ENCODE measurements at regions not wholly inside any gene's neighbourhood (a gene's known extent, or its start where the extent isn't known, plus 50 kb on each side); places are given as distances from the start of the nearest gene placed in this dataset.
A peak's percentile ranks its signal among the peaks of the same experiment; 100 is the strongest.
"Not testable (repeated sequence)": the region's sequence is repeated elsewhere in the genome, so short reads cannot be mapped to it uniquely, and the experiment has no call there.

DNA sequence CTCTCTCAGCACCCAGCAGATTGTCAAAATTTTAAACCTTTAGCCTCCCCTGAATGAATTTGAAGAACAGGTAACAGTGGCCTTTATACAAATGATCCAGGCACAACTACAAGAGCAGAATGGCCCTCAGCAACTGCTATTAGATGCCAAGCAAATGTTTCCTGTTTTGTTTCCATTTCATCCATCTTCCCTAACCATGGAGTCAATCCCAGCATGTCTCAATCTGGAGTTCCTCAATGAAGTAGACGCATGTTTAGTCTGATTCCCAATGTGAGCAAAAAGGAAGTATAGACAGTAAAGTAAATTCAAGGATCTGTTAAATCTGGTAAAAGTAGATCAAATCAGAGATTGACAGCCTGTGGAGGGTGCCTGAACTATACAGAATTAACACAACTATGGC is 1668.4 kb downstream of the SPATA31A7 start:
- peaks cover 18% of the 10 kb centered on the region for H3K27me3 Mint-ChIP-seq
- H3K4me3 Mint-ChIP-seq, H3K9me3 Mint-ChIP-seq, H3K27ac Mint-ChIP-seq, H3K4me1 Mint-ChIP-seq, H3K36me3 Mint-ChIP-seq: not testable (repeated sequence)

DNA sequence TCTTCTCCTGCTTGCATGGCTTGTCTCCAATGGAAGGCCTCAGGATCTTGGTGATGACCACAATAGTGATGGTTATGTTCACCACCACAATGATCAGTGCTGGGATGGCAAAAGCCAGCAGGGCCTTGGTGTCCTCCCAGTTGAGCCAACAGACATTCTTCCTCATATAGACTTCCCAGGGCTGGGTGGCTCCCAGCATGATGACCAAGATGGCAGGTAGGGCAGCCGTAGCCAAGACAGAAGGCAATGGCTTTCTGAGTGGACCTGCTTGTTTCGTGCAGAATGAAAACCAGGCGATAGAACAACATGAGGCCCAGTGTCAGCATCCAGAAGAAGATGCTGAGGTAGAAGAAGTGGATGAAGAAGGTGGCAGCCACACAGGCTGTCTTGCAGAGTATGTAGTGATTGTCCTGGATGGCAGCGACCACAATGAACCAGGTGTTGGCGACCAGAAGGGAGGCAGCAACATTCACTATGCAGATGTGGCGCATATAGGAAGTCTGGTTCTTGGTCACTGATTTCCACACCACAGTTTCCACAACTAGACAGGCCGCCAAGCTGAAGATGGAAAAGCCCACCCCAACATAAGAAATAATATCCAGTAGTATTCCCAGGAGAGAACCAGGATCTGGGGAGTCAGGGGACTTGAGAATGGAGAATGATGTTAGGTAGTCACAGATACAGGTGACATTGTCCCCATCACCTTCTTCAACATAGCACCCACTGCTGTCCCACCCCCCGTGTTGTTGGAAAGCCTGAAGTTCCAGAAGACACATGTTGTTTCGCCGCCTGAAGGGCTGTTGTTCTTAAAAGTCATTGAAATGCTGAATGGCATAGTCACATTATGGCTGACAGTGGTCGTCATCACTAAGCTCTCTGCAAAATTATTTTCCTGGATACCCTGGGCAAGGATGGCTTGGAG is 1671.4 kb downstream of the SPATA31A7 start:
- not testable (repeated sequence) for H3K4me1 Mint-ChIP-seq, H3K9me3 Mint-ChIP-seq, H3K27ac Mint-ChIP-seq, H3K36me3 Mint-ChIP-seq, H3K4me3 Mint-ChIP-seq
- peaks cover 36% of the 10 kb centered on the region for H3K27me3 Mint-ChIP-seq

DNA sequence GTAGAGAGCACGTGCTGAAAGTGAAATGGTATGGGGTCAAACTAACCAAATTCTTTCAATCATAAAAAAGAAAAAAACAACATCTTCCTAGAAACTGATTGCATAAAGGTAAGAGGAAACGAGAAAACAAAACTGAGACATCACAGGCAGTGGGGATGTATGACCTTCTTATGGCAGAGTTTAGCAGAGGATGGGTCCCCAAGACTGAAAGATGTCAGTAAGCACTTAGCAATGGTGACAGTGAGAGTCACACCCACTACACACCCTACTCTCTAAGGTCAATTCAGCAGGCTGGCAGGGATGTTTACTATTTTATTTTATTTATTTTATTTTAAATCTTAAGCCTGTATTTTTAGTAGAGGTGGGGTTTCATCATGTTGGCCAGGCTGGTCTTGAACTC is 1672.3 kb downstream of the SPATA31A7 start:
- not testable (repeated sequence) for H3K4me3 Mint-ChIP-seq, H3K9me3 Mint-ChIP-seq, H3K36me3 Mint-ChIP-seq, H3K4me1 Mint-ChIP-seq, H3K27ac Mint-ChIP-seq
- peaks cover 38% of the 10 kb centered on the region for H3K27me3 Mint-ChIP-seq

DNA sequence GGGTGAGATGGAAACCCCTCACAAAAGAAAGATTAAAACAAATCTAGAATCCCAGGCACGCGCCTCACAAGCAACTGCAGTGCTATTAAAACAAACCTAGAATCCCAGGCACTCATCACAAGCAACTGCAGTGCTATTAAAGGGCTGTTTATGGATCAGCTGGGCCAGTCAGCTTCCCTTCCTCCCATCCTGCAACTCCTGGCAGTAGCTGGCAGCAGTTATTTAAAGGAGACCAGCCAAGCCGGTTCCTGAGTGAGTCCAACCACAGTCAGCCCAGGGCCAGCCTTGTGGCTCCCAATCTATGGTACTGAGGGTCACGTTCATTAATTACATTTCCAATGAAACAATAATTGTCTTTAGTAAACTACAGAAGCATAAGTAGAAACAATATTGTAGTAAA is 1673.5 kb downstream of the SPATA31A7 start:
- not testable (repeated sequence) for H3K27ac Mint-ChIP-seq, H3K4me3 Mint-ChIP-seq, H3K9me3 Mint-ChIP-seq, H3K36me3 Mint-ChIP-seq, H3K4me1 Mint-ChIP-seq
- peaks cover 38% of the 10 kb centered on the region for H3K27me3 Mint-ChIP-seq

DNA sequence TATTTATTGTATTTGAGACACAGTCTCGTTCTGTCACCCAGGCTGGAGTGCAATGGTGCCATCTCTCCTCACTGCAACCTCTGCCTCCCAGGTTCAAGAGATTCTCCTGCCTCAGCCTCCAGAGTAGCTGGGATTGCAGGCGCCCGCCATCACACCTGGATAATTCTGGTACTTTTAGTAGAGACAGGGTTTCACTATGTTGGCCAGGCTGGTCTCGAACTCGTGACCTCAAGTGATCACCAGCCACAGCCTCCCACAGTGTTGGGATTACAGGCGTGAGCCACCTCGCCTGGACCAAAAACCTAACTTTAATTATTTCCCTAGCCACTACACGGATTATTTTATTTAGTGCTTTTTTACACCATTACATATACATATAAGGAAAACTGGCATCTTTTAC is 1674.0 kb downstream of the SPATA31A7 start:
- not testable (repeated sequence) for H3K9me3 Mint-ChIP-seq
- peak overlapping the region in 1 of 4 donors; percentile 39 for H3K4me3 Mint-ChIP-seq

DNA sequence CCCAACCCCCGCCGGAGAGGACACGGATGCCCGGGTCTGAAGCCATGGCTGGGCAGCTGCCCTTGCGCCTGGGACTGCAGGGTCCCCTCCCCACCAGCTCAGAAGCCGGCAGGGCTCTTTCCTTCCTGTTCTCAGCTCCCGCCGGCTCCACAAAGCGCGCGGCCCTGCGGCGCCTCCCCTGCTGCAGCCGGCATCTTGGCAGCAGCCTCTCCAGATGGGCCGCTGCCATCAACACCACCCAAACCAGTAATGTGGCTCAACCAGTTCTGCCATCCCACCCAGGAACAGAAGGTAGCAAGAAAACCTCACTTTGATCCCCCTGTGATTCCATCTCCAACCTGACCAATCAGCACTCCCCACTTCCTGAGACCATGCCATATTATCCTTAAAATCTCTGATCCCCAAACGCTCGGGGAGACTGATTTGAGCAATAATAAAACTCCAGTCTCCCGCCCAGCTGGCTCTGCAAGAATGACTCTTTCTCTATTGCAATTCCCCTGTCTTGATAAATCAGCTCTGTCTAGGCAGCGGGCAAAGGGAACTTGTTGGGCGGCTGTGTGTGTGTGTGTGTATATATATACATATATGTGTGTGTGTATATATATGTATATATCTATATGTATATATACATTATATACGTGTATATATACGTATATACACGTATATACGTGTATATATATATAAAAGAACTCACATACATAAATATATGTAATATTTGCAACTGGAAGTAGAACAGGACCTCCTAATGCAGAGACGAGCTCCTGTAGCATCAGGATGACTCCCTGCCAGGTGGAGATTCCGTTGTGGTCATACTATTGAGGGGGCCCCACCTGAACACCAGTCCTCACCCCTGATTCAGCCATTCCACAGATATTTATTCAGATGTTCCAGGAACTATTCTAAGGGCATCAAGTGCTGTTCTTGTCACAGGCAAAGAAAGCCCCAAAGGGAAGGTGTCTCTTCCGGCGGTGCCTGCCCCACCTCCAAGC is 1674.9 kb downstream of the SPATA31A7 start:
- H3K27ac Mint-ChIP-seq, H3K36me3 Mint-ChIP-seq, H3K4me1 Mint-ChIP-seq, H3K9me3 Mint-ChIP-seq: not testable (repeated sequence)
- Mint-ChIP-seq H3K27me3 (peaks cover 39% of the 10 kb centered on the region), H3K4me3 (peak overlapping the region in 2 of 4 donors; percentile 59 to 74)

More for the DNA sequence above, 1674.0 kb downstream of the SPATA31A7 start:
- H3K27me3 Mint-ChIP-seq, result peaks cover 39% of the 10 kb centered on the region
- H3K4me1 Mint-ChIP-seq, H3K27ac Mint-ChIP-seq, H3K36me3 Mint-ChIP-seq: not testable (repeated sequence)

DNA sequence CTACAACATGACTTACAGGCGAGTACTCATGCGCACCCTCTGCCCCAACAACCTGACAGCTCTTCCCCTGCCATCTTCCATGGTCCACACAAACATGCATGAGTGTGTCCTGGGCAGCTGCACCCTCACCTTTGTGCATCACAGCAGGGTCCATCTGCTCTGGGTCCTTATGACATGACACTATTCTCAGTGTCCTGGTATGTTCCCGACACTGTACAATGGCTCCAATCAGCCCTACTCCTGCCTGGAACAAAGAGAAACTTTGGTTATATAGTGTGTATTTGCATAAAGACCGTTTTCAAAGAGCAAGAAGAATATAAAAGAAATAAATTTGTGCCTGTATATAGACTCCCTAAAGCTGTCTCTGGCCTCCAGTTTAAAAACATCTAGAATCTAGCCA is 1679.2 kb downstream of the SPATA31A7 start:
- H3K4me1 Mint-ChIP-seq, H3K36me3 Mint-ChIP-seq, H3K27ac Mint-ChIP-seq, H3K4me3 Mint-ChIP-seq, H3K9me3 Mint-ChIP-seq: not testable (repeated sequence)
- H3K27me3 Mint-ChIP-seq, result peaks cover 16% of the 10 kb centered on the region

DNA sequence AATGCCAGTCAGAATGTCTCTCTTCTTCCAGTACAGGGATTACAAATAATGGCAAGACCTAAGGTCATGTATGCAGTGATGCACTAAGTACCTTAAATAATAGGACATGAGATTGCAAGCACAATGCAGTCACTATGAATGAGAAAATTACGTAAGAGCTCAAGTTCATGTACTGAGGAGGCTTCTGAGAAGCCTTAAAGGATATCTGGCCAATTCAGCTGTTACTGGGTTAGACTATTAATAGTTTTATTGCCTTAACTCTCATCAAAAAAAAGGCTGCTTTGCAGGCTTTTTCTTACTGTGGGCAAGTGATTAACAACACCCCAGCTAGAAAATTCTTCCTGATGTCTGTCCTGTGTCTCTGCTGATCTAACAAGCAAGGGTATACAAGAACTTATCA is 1681.9 kb downstream of the SPATA31A7 start:
- not testable (repeated sequence) for H3K36me3 Mint-ChIP-seq, H3K4me3 Mint-ChIP-seq, H3K4me1 Mint-ChIP-seq, H3K27ac Mint-ChIP-seq, H3K9me3 Mint-ChIP-seq, H3K27me3 Mint-ChIP-seq

DNA sequence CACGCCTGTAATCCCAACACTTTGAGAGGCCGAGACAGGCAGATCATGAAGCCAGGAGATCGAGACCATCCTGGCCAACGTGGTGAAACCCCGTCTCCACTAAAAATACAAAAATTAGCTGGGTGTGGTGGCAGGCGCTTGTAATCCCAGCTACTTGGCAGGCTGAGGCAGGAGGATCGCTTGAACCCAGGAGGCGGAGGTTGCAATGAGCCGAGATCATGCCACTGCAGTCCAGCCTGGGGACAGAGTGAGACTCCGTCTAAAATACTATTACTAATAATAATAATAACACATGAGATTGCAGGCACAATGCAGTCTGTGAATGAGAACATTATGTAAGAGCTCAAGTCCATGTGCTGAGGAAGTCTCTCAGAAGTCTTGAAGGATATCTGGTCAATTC is 1684.4 kb downstream of the SPATA31A7 start:
- not testable (repeated sequence) for H3K36me3 Mint-ChIP-seq, H3K27me3 Mint-ChIP-seq, H3K4me3 Mint-ChIP-seq, H3K4me1 Mint-ChIP-seq, H3K27ac Mint-ChIP-seq, H3K9me3 Mint-ChIP-seq

DNA sequence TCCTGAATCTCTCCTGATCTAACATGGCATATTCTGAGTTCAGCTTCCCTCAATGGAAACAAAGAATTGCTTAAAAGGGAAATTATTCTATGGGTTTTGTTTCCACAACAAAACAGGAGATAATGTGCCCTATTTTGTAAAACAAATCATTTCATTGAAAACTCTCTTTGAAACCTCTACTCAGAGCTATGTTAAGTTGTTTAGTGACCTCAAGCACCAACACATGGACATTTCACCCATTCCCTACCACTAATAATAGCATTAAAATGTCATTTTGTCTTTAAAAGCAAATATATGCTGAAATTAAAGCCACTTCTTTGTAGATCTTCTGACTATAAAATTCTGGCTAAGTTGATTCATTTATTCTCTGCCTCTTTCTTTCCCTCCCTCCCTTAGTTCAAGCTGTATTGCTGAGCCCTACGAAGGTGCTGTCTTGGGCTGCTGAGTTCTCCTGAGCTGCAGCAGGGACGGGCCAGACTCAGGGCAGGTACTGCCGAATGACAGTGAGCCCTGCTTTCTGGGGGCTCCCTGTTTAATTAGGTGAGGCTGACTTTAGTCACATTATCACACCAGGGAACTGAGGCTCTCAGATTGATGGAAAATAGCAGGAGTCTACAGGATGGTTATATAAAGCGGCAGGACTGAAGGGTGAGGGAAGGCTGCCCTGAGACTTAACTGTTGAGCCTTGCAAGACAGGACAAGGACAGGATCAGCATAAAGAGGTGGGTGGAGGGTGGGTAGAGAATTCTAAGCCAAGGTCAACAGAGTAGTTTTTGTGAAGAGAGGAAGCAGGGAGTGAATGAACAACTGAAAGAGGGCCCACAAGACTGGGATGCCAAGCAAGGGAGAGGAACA is 1685.1 kb downstream of the SPATA31A7 start:
- H3K9me3 Mint-ChIP-seq, H3K27ac Mint-ChIP-seq, H3K4me3 Mint-ChIP-seq, H3K4me1 Mint-ChIP-seq, H3K36me3 Mint-ChIP-seq, H3K27me3 Mint-ChIP-seq: not testable (repeated sequence)

DNA sequence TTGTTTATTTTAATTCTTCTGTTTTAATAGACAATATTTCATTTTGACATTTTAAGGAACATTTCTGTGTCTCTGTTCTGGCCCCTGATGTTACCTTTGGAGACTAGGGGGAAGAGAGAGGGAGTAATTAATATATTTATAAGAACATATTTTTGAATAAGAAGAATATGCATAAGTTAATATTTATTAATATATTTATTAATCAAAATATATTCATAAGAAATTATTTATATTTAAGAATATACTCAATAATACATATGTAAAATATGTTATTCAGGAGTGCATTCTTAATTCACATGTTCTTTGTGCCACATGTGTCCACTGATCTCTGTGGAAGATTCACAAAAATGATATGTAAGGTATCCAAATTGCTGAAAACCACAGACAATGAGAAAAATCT is 1687.7 kb downstream of the SPATA31A7 start:
- H3K36me3 Mint-ChIP-seq, H3K4me1 Mint-ChIP-seq, H3K9me3 Mint-ChIP-seq, H3K27ac Mint-ChIP-seq, H3K27me3 Mint-ChIP-seq, H3K4me3 Mint-ChIP-seq: not testable (repeated sequence)

DNA sequence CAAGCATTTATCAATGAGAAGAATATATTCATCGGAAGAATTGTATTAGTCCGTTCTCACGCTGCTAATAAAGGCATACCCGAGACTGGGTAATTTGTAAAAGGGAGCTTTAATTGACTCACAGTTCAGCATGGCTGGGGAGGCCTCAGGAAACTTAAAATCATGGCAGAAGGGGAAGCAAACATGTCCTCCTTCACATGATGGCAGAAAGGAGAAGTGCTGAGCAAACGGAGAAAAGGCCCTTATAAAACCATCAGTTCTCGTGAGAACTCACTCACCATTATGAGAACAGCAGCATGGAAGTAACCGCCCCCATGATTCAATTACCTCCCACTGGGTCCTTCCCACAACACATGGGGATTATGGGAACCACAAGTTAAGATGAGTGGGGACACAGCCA is 1688.2 kb downstream of the SPATA31A7 start:
- not testable (repeated sequence) for H3K27me3 Mint-ChIP-seq, H3K9me3 Mint-ChIP-seq, H3K36me3 Mint-ChIP-seq, H3K4me1 Mint-ChIP-seq, H3K27ac Mint-ChIP-seq, H3K4me3 Mint-ChIP-seq

DNA sequence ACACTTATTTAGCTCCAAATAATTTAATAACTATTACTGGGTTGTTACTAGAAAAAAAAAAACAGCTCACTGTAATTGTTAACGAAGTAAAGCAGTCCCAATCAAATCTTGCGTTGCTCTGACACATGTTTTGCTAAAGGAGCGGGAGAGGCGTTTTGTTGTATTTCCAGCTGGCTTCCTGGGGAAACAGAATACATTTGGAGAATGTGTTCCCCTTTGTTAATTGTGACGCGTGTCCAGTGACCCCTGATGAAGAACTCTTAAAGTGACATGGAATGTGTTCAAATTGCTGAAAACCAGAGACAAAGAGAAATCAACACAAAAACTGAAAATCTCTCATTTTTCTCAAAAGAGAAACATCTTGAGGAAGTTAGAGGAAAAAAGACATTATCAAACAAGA is 1690.6 kb downstream of the SPATA31A7 start:
- not testable (repeated sequence) for H3K9me3 Mint-ChIP-seq, H3K4me3 Mint-ChIP-seq, H3K4me1 Mint-ChIP-seq, H3K36me3 Mint-ChIP-seq, H3K27ac Mint-ChIP-seq, H3K27me3 Mint-ChIP-seq

DNA sequence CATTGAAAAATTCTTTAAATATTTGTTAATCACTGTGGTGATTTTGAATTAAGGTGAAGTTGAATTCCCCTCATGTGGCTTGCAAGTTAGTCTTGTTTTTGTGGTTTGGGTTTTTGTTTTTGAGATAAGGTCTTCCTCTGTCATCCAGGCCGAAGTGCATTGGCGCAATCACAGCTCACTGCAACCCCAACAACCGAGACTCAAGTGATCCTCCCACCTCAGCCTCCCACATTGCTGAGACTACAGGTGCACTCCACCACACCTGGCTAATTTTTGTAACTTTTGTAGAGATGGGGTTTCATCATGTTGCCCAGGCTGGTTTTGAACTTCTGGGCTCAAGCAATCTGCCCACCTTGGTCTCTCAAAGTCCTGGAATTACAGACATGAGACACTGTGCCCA is 1691.1 kb downstream of the SPATA31A7 start:
- not testable (repeated sequence) for H3K27me3 Mint-ChIP-seq, H3K36me3 Mint-ChIP-seq, H3K9me3 Mint-ChIP-seq, H3K4me1 Mint-ChIP-seq, H3K27ac Mint-ChIP-seq
- peak overlapping the region in 1 of 4 donors; percentile 33 for H3K4me3 Mint-ChIP-seq

DNA sequence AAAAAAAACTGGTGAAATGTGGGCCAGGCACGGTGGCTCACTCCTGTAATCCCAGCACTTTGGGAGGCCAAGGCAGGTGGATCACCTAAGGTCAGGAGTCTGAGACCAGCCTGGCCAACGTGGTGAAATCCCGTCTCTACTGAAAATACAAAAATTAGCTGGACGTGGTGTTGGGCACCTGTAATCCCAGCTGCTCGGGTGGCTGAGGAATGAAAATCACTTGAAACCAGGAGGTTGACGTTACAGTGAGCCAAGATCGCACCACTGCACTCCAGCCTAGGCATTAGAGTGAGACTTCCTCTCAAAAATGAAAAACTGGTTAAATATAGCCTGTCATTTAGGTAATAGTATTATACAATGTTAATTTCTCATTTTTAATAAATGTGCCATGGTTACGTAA is 1692.0 kb downstream of the SPATA31A7 start:
- not testable (repeated sequence) for H3K27me3 Mint-ChIP-seq, H3K4me3 Mint-ChIP-seq, H3K9me3 Mint-ChIP-seq, H3K36me3 Mint-ChIP-seq, H3K4me1 Mint-ChIP-seq, H3K27ac Mint-ChIP-seq
